ENCODE measurements at regions not wholly inside any gene's neighbourhood (a gene's known extent, or its start where the extent isn't known, plus 50 kb on each side); places are given as distances from the start of the nearest gene placed in this dataset.
A peak's percentile ranks its signal among the peaks of the same experiment; 100 is the strongest.

DNA sequence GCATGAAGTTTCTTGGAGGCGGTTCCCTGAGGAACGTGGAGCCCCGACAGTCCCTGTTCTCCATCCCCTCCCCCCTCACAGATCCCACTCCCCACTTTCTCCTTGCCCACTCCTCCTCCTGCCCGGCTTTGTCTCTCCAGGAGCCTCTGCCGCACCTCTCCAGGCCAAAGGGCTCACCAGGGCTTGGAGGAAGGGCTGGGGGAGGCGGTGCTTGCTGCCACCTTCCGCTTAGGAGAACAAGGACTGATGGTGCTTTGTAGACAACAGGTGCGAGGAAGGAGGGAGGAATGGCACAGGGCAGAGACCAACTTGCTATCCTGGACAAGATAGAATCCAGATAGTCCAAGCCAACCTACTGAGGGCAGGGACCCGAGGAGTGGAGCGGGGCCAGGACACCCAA lies 103.5 kb upstream of the SMAD3 start:
- Histone ChIP-seq H3K27ac (no peak overlapping the region), H3K36me3 (no peaks in the 10 kb centered on the region), H3K4me1 (peaks cover 0 to 7% (median 0%) of the 10 kb centered on the region in 4 donors), H3K9me3 (no peaks in the 10 kb centered on the region), H3K4me3 (no peak overlapping the region), H3K27me3 (no peaks in the 10 kb centered on the region)
- no peak for ATAC-seq (ENCODE audit: low FRiP score in 2 of 2)
- no peak for DNase-seq
- 92 to 95% methylated on average over 10 of the region's 10 CpGs for WGBS, 2 donors
- TF ChIP-seq EP300 (IDR thresholded peaks at IDR 0.05) (no peak), POLR2AphosphoS5 (IDR thresholded peaks at IDR 0.05) (no peak), POLR2A (IDR thresholded peaks at IDR 0.05) (no peak)
- TF ChIP-seq, protein P1, sequence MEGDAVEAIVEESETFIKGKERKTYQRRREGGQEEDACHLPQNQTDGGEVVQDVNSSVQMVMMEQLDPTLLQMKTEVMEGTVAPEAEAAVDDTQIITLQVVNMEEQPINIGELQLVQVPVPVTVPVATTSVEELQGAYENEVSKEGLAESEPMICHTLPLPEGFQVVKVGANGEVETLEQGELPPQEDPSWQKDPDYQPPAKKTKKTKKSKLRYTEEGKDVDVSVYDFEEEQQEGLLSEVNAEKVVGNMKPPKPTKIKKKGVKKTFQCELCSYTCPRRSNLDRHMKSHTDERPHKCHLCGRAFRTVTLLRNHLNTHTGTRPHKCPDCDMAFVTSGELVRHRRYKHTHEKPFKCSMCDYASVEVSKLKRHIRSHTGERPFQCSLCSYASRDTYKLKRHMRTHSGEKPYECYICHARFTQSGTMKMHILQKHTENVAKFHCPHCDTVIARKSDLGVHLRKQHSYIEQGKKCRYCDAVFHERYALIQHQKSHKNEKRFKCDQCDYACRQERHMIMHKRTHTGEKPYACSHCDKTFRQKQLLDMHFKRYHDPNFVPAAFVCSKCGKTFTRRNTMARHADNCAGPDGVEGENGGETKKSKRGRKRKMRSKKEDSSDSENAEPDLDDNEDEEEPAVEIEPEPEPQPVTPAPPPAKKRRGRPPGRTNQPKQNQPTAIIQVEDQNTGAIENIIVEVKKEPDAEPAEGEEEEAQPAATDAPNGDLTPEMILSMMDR (IDR thresholded peaks at IDR 0.05): no peak

DNA sequence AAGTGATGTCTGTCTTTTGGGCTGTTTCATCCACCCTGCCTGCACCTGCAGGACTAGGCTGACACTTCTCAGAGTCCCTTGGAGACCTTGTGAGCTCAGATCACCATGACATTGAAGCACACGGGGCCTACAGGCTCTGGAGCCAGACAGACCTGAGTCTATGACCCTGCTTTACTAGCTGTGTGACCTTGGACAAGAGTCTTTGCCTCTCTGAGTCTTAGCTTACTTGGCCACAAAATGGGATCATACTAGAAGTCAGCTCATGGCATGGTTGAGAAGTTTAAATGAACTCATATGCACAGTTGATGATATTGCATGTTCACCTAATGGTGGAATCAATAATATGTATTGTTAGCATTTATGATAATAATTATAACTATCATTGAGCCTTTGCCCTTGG lies 102.9 kb upstream of the SMAD3 start:
- TF ChIP-seq POLR2AphosphoS5 (IDR thresholded peaks at IDR 0.05): no peak
- no peak for TF ChIP-seq POLR2A (IDR thresholded peaks at IDR 0.05)
- no peak for TF ChIP-seq EP300 (IDR thresholded peaks at IDR 0.05)
- TF ChIP-seq, protein P1 (IDR thresholded peaks at IDR 0.05): no peak
- peaks cover 0 to 3% (median 0%) of the 10 kb centered on the region in 4 donors for H3K4me1 ChIP-seq
- H3K4me3 ChIP-seq: no peak overlapping the region
- H3K9me3 ChIP-seq: no peaks in the 10 kb centered on the region
- no peak for DNase-seq
- WGBS, 2 donors: 100% methylated on average over 1 of the region's 1 CpG
- H3K27ac ChIP-seq: no peak overlapping the region
- ATAC-seq (ENCODE audit: low FRiP score in 2 of 2): no peak
- no peaks in the 10 kb centered on the region for H3K36me3 ChIP-seq
- H3K27me3 ChIP-seq: no peaks in the 10 kb centered on the region

DNA sequence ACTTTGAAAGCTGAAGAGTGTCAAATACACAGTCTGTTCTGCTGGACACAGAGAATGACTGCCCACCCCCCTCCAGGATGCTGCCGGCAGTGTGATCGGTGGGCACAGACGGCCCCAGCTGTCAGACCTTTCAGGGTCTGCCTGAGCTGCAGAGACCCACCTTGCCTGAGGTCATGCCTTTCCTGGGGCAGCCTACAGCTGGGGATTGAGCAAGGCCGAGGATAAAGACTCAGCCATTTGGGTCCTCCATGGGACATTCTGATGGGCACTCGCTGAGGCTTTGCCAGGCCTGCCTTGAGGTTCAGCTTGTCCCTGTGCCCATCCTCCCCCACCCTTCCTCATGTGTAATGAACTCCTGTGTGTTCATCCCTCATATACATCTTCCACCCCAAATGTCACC lies 102.3 kb upstream of the SMAD3 start:
- no peaks in the 10 kb centered on the region for H3K9me3 ChIP-seq
- H3K27me3 ChIP-seq: no peaks in the 10 kb centered on the region
- no peaks in the 10 kb centered on the region for H3K4me1 ChIP-seq
- TF ChIP-seq, protein P1 (IDR thresholded peaks at IDR 0.05): no peak
- TF ChIP-seq POLR2A (IDR thresholded peaks at IDR 0.05): no peak
- 96 to 100% methylated on average over 2 to 5 of the region's 5 CpGs for WGBS, 2 donors
- DNase-seq (no peak), ATAC-seq (ENCODE audit: low FRiP score in 2 of 2) (no peak)
- no peak overlapping the region for H3K27ac ChIP-seq
- no peaks in the 10 kb centered on the region for H3K36me3 ChIP-seq
- H3K4me3 ChIP-seq: no peak overlapping the region

DNA sequence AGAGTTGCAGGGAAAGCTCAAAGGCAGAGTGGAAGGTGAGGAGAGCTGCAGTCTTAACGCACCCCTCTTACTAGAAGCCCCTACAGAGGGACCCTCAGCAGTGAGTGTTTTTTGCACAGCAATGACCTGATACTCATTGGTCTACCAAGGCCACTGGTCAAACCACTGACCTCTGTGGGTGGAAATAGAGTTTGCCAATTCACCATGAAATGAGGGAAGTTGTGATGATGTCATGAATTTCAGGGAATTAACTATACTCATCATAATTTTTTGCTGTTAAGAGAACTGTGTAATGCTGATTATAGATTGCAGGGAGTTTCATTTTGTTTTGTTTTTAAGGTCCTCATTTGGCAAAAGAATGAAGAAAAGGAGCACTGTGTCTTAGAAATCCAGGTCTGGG lies 101.7 kb upstream of the SMAD3 start:
- ATAC-seq (ENCODE audit: low FRiP score in 2 of 2) (peak in 1 of 2 donors; percentile 41), DNase-seq (no peak)
- WGBS, 2 donors: 95 to 100% methylated on average over 1 of the region's 1 CpG
- Histone ChIP-seq H3K36me3 (no peaks in the 10 kb centered on the region), H3K27me3 (no peaks in the 10 kb centered on the region), H3K4me3 (no peak overlapping the region), H3K9me3 (no peaks in the 10 kb centered on the region), H3K27ac (no peak overlapping the region), H3K4me1 (no peaks in the 10 kb centered on the region)
- TF ChIP-seq, protein P1 (IDR thresholded peaks at IDR 0.05): no peak
- TF ChIP-seq POLR2AphosphoS5 (IDR thresholded peaks at IDR 0.05): no peak
- no peak for TF ChIP-seq POLR2A (IDR thresholded peaks at IDR 0.05)
- no peak for TF ChIP-seq EP300 (IDR thresholded peaks at IDR 0.05)

DNA sequence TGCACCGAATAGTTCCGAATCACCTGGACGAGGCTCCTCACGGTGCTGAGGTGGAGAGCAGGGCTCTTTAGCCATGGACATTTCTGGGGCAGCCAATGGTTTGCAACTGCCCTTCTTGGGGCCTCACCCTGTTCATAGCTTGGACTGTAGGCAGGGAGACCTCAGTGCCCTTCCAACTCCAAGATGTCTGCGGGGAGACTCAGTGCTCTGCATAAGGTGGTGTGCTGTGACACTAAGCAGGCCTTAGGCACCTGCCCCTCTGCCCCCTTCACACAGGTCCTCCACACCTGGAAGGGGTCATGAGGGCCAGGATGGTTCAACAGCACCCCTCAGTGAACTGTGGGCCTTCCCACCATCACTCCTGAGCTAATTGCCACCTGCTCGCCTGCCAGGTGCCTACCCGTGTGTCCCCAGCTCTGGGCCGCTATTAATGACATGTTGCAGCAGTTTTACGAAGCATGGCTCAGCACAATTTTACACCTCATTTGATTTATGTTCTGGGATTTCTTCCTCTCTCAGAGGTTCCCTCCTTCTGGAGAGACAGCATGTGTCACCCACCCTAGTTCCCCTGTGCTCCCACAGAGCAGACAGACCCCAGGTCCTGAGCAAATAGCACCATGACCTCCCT lies 101.2 kb upstream of the SMAD3 start:
- TF ChIP-seq POLR2AphosphoS5 (IDR thresholded peaks at IDR 0.05): no peak
- TF ChIP-seq POLR2A (IDR thresholded peaks at IDR 0.05): no peak
- TF ChIP-seq EP300 (IDR thresholded peaks at IDR 0.05): no peak
- TF ChIP-seq, protein P1 (IDR thresholded peaks at IDR 0.05): no peak
- no peak overlapping the region for H3K27ac ChIP-seq
- no peaks in the 10 kb centered on the region for H3K27me3 ChIP-seq
- DNase-seq: no peak
- WGBS, 2 donors: 94 to 96% methylated on average over 8 to 9 of the region's 9 CpGs
- H3K4me3 ChIP-seq: no peak overlapping the region
- H3K4me1 ChIP-seq: no peaks in the 10 kb centered on the region
- no peaks in the 10 kb centered on the region for H3K36me3 ChIP-seq
- ATAC-seq (ENCODE audit: low FRiP score in 2 of 2): peak in 1 of 2 donors; percentile 4
- H3K9me3 ChIP-seq: no peaks in the 10 kb centered on the region

Measured in upper lobe of left lung (tissue), 6 donors.